Karpas-422 (cell line): ENCODE measurements at regions not wholly inside any gene's neighbourhood (a gene's known extent, or its start where the extent isn't known, plus 50 kb on each side); places are given as distances from the start of the nearest gene placed in this dataset.

ENCODE experiments used
- DNase-seq: peaks from one replicate; pipeline ENCODE4 v3.0.0-alpha.2; 2015
- H2AFZ ChIP-seq: fragments of 200-600 bp; sonication (generic); 2 replicates; pipeline ENCODE4 v1.6.1; 2014; ENCODE audit warnings: antibody characterized with exemption, low read length, mixed read lengths
- H3K27ac ChIP-seq: fragments of 200-600 bp; sonication (generic); 2 replicates; pipeline ENCODE4 v1.5.1; 2014; ENCODE audit warnings: mild to moderate bottlenecking, low read length, moderate library complexity
- H3K27me3 ChIP-seq: fragments of 200-600 bp; sonication (generic); 2 replicates; pipeline ENCODE4 v1.6.1; 2014; ENCODE audit warnings: low read length, mixed read lengths
- H3K36me3 ChIP-seq: fragments of 200-600 bp; sonication (generic); 2 replicates; pipeline ENCODE4 v1.6.1; 2014; ENCODE audit warnings: low read length, mixed read lengths; ENCODE audit not compliant: insufficient read depth
- H3K4me1 ChIP-seq: fragments of 200-600 bp; sonication (generic); 2 replicates; pipeline ENCODE4 v1.6.1; 2014; ENCODE audit warnings: mild to moderate bottlenecking, low read length, mixed read lengths
- H3K4me2 ChIP-seq: fragments of 200-600 bp; sonication (generic); 2 replicates; pipeline ENCODE4 v1.6.1; 2014; ENCODE audit warnings: low read length, low read depth, mild to moderate bottlenecking; ENCODE audit not compliant: poor library complexity, severe bottlenecking
- H3K4me3 ChIP-seq: fragments of 200-600 bp; sonication (generic); 2 replicates; pipeline ENCODE4 v1.5.1; 2014; ENCODE audit warnings: mild to moderate bottlenecking, antibody characterized with exemption, low read length, mixed read lengths
- H3K79me2 ChIP-seq: fragments of 200-600 bp; sonication (generic); 2 replicates; pipeline ENCODE4 v1.6.1; 2014; ENCODE audit warnings: mild to moderate bottlenecking, low read length, mixed read lengths
- H3K9ac ChIP-seq: fragments of 200-600 bp; sonication (generic); 2 replicates; pipeline ENCODE4 v1.6.0; 2014; ENCODE audit warnings: low read length
- H3K9me2 ChIP-seq: fragments of 200-600 bp; sonication (generic), shearing (Covaris generic); replicated peaks from 2 replicates; pipeline ENCODE4 v1.6.0; 2014; ENCODE audit warnings: mild to moderate bottlenecking, low read length, moderate library complexity; ENCODE audit not compliant: insufficient read depth
- H3K9me3 ChIP-seq: fragments of 300-700, 200-600 bp; sonication (generic); 2 replicates; pipeline ENCODE4 v1.6.1; 2014; ENCODE audit warnings: low read length, mixed read lengths
- H4K20me1 ChIP-seq: fragments of 200-600 bp; sonication (generic); 2 replicates; pipeline ENCODE4 v1.6.1; 2014; ENCODE audit warnings: mild to moderate bottlenecking, antibody characterized with exemption, low read length, low read depth; ENCODE audit not compliant: insufficient read depth

DNA sequence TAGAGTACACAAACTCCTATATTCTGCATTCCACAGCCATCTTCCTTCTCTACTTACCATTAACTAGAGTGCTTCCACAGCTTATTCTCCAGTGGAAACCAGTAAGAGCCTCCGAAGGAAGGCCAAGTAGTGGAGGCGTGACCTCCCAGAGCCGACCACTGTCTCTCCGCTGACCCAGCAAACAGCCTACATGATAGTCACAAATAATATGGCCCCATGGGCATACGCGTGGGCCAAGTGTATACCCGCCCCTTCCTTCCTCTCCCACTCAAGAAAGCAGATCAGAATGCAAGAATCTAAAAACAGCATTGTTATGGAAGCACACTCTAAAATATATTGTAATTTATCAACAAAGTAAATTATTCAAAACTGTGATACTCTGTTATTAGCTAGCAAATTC, 526.6 kb upstream of the JARID2 start:
- H3K4me1 ChIP-seq, result peaks cover 3% of the 10 kb centered on the region; the same call in 1 of the 2 replicates
- no peaks in the 10 kb centered on the region for H3K9me2 ChIP-seq
- H3K4me3 ChIP-seq, result no peak overlapping the region
- no peaks in the 10 kb centered on the region for H3K9me3 ChIP-seq
- no peak overlapping the region for H2AFZ ChIP-seq
- no peaks in the 10 kb centered on the region for H3K27me3 ChIP-seq
- no peak overlapping the region for H3K9ac ChIP-seq
- no peaks in the 10 kb centered on the region for H4K20me1 ChIP-seq
- H3K79me2 ChIP-seq, result no peaks in the 10 kb centered on the region
- DNase-seq, result no peak
- H3K27ac ChIP-seq, result no peak overlapping the region
- no peak overlapping the region for H3K4me2 ChIP-seq
- H3K36me3 ChIP-seq, result no peaks in the 10 kb centered on the region

- Histone ChIP-seq H2AFZ (no peak overlapping the region), H3K4me1 (peaks cover 3% of the 10 kb centered on the region; the same call in 1 of the 2 replicates), H3K4me3 (no peak overlapping the region), H3K9me3 (no peaks in the 10 kb centered on the region), H3K27ac (no peak overlapping the region), H3K4me2 (no peak overlapping the region), H3K9me2 (no peaks in the 10 kb centered on the region), H3K9ac (no peak overlapping the region), H3K36me3 (no peaks in the 10 kb centered on the region), H4K20me1 (no peaks in the 10 kb centered on the region), H3K27me3 (no peaks in the 10 kb centered on the region), H3K79me2 (no peaks in the 10 kb centered on the region)
- DNase-seq, result no peak
Measured at GRCh38 chr6:14720411-14721102, 525.3 kb upstream of the JARID2 start.

- Histone ChIP-seq H3K9ac (no peak overlapping the region), H3K36me3 (no peaks in the 10 kb centered on the region), H3K4me1 (peaks cover 3% of the 10 kb centered on the region; the same call in 1 of the 2 replicates), H2AFZ (no peak overlapping the region), H3K9me2 (no peaks in the 10 kb centered on the region), H3K27me3 (no peaks in the 10 kb centered on the region), H3K4me2 (no peak overlapping the region), H3K27ac (no peak overlapping the region), H3K79me2 (no peaks in the 10 kb centered on the region), H3K4me3 (no peak overlapping the region), H3K9me3 (no peaks in the 10 kb centered on the region), H4K20me1 (no peaks in the 10 kb centered on the region)
- DNase-seq, result no peak
Measured at GRCh38 chr6:14721103-14721758, 524.6 kb upstream of the JARID2 start.

- peaks cover 3% of the 10 kb centered on the region; the same call in 1 of the 2 replicates for H3K4me1 ChIP-seq
- H2AFZ ChIP-seq, result no peak overlapping the region
- no peaks in the 10 kb centered on the region for H3K36me3 ChIP-seq
- DNase-seq, result no peak
- H3K79me2 ChIP-seq, result no peaks in the 10 kb centered on the region
- H4K20me1 ChIP-seq, result no peaks in the 10 kb centered on the region
- H3K4me3 ChIP-seq, result no peak overlapping the region
- H3K27ac ChIP-seq, result no peak overlapping the region
- H3K9ac ChIP-seq, result no peak overlapping the region
- no peak overlapping the region for H3K4me2 ChIP-seq
- H3K9me3 ChIP-seq, result no peaks in the 10 kb centered on the region
- no peaks in the 10 kb centered on the region for H3K27me3 ChIP-seq
- H3K9me2 ChIP-seq, result no peaks in the 10 kb centered on the region
Measured at GRCh38 chr6:14722001-14722562, 523.8 kb upstream of the JARID2 start.

GRCh38 chr6:14722704-14723103, 523.2 kb upstream of the JARID2 start:
- DNase-seq, result no peak

DNA sequence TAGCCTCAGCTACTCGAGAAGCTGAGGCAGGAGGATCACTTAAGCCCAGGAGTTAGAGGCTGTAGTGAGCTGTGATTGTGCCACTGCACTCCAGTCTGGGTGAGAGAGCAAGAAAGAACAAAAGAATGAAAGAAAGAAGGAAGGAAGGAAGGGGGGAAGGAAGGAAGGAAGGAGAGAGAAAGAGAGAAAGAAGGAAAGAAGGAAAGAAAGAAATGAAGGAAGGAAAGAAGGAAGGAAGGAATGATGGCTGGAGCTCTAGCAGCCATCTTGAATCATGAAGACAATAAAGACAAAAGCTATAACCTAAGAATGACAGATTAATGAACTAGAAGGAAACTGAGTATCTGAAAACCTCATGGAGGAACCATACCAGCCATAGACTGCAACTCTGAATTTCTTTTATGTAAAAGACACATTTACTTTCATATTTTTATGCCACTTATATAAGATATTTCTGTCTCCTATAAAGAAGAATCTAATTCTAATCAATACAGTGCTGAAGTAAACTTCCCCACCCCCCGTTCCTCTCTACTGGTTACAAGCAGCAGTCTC, 522.3 kb upstream of the JARID2 start:
- Histone ChIP-seq H3K4me3 (no peak overlapping the region), H3K36me3 (no peaks in the 10 kb centered on the region), H4K20me1 (no peaks in the 10 kb centered on the region), H3K79me2 (no peaks in the 10 kb centered on the region), H3K9ac (no peak overlapping the region), H3K27ac (no peak overlapping the region), H3K27me3 (no peaks in the 10 kb centered on the region), H3K9me3 (no peaks in the 10 kb centered on the region), H3K9me2 (no peaks in the 10 kb centered on the region), H3K4me2 (no peak overlapping the region), H3K4me1 (peaks cover 3% of the 10 kb centered on the region; the same call in 1 of the 2 replicates), H2AFZ (no peak overlapping the region)
- no peak for DNase-seq

More at GRCh38 chr6:14722704-14723103, 523.2 kb upstream of the JARID2 start:
- H3K9me2 ChIP-seq, result no peaks in the 10 kb centered on the region
- no peaks in the 10 kb centered on the region for H3K9me3 ChIP-seq
- H3K27me3 ChIP-seq, result no peaks in the 10 kb centered on the region
- no peaks in the 10 kb centered on the region for H3K36me3 ChIP-seq
- H3K4me1 ChIP-seq, result peaks cover 3% of the 10 kb centered on the region; the same call in 1 of the 2 replicates
- no peak overlapping the region for H3K4me3 ChIP-seq
- H3K79me2 ChIP-seq, result no peaks in the 10 kb centered on the region
- H4K20me1 ChIP-seq, result no peaks in the 10 kb centered on the region
- H3K4me2 ChIP-seq, result no peak overlapping the region
- H3K27ac ChIP-seq, result no peak overlapping the region
- no peak overlapping the region for H3K9ac ChIP-seq
- no peak overlapping the region for H2AFZ ChIP-seq

DNA sequence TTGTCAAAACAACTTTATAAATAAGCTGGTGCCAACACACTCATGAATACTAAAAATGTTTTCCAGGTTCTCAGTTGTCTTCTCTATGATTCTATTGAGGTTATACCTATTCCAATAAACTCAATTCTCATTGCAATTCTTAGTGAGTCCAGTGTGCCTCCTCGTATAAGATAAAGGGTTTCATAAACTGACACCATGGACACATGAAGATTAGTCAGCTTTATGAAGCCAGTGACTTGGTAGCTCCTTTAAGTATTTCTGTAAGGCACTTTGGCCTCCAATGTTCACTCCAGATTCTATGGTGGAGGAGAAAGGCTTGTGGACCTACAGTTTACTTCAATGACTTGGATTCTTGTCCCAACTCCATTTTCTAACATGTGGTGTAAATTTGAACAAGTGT, 521.3 kb upstream of the JARID2 start:
- no peaks in the 10 kb centered on the region for H3K27me3 ChIP-seq
- peaks cover 7% of the 10 kb centered on the region for H3K4me1 ChIP-seq
- H3K27ac ChIP-seq, result no peak overlapping the region
- H3K79me2 ChIP-seq, result no peaks in the 10 kb centered on the region
- H3K9ac ChIP-seq, result no peak overlapping the region
- no peaks in the 10 kb centered on the region for H4K20me1 ChIP-seq
- H2AFZ ChIP-seq, result no peak overlapping the region
- H3K9me3 ChIP-seq, result no peaks in the 10 kb centered on the region
- H3K9me2 ChIP-seq, result no peaks in the 10 kb centered on the region
- DNase-seq, result no peak
- H3K36me3 ChIP-seq, result no peaks in the 10 kb centered on the region
- H3K4me3 ChIP-seq, result no peak overlapping the region
- H3K4me2 ChIP-seq, result no peak overlapping the region

- Histone ChIP-seq H3K27ac (no peak overlapping the region), H3K4me3 (no peak overlapping the region), H3K9me2 (no peaks in the 10 kb centered on the region), H4K20me1 (no peaks in the 10 kb centered on the region), H3K9ac (no peak overlapping the region), H3K4me2 (no peak overlapping the region), H3K79me2 (no peaks in the 10 kb centered on the region), H3K9me3 (no peaks in the 10 kb centered on the region), H3K27me3 (no peaks in the 10 kb centered on the region), H3K4me1 (peaks cover 7% of the 10 kb centered on the region), H2AFZ (no peak overlapping the region), H3K36me3 (no peaks in the 10 kb centered on the region)
- DNase-seq, result no peak
Measured at GRCh38 chr6:14726816-14727493, 518.9 kb upstream of the JARID2 start.
